PC-9 (cell line): ENCODE measurements at regions not wholly inside any gene's neighbourhood (a gene's known extent, or its start where the extent isn't known, plus 50 kb on each side); places are given as distances from the start of the nearest gene placed in this dataset.

Source experiments
- BruUV-seq: library from RNA; stranded (reverse); fragments of 400-500 nt; replicated peaks from 2 replicates; lab custom pipeline; 2021; lab: Mats Ljungman, UMichigan
- CTCF ChIA-PET: fragments of 300-600 bp; sonication (Branson Sonifier 250); formaldehyde crosslinking; loops from one replicate; lab custom pipeline; 2022; ENCODE audit warnings: antibody characterized with exemption; lab: Charles Lee
- POLR2A ChIA-PET: fragments of 300-600 bp; sonication (Branson Sonifier 250); formaldehyde crosslinking; loops from one replicate; lab custom pipeline; 2022; ENCODE audit warnings: antibody characterized with exemption; ENCODE audit not compliant: unreplicated experiment; lab: Charles Lee
- DNase-seq, 2 experiments: peaks; one replicate each; pipeline versions ENCODE4 v3.0.0 to v3.0.0-alpha.2; 2015 to 2022; ENCODE audit warnings: mixed read lengths in 1 of 2
- H2AFZ ChIP-seq: fragments of 200-600 bp; sonication (generic); 2 replicates; pipeline ENCODE4 v1.8.1; 2017; ENCODE audit warnings: antibody characterized with exemption
- H3F3A ChIP-seq: fragments of 200-600 bp; sonication (generic); 2 replicates; pipeline ENCODE4 v1.8.1; 2017; ENCODE audit warnings: antibody characterized with exemption, mild to moderate bottlenecking, low read depth; ENCODE audit not compliant: insufficient read depth
- H3K27ac ChIP-seq: fragments of 200-600 bp; sonication (generic); 2 replicates; pipeline ENCODE4 v1.6.1; 2016; ENCODE audit warnings: mixed run types
- H3K27me3 ChIP-seq: fragments of 200-600 bp; sonication (generic); 2 replicates; pipeline ENCODE4 v1.6.1; 2016; ENCODE audit warnings: low read depth, mixed run types; ENCODE audit not compliant: insufficient read depth
- H3K36me3 ChIP-seq: fragments of 200-600 bp; sonication (generic); 2 replicates; pipeline ENCODE4 v1.6.1; 2016; ENCODE audit warnings: low read depth, mixed run types
- H3K4me1 ChIP-seq: fragments of 200-600 bp; sonication (generic); replicated peaks from 2 replicates; pipeline ENCODE4 v1.6.1; 2016; ENCODE audit warnings: mixed run types; ENCODE audit not compliant: insufficient read depth
- H3K4me2 ChIP-seq: fragments of 200-600 bp; sonication (generic); 2 replicates; pipeline ENCODE4 v1.6.1; 2017; ENCODE audit warnings: mixed run types
- H3K4me3 ChIP-seq: fragments of 200-600 bp; sonication (generic); 2 replicates; pipeline ENCODE4 v1.6.1; 2016; ENCODE audit warnings: mixed run types
- H3K79me2 ChIP-seq: fragments of 200-600 bp; sonication (generic); 2 replicates; pipeline ENCODE4 v1.6.1; 2017; ENCODE audit warnings: low read depth, mixed run types
- H3K9me2 ChIP-seq: fragments of 200-600 bp; sonication (generic); 2 replicates; pipeline ENCODE4 v1.8.1; 2017; ENCODE audit warnings: mild to moderate bottlenecking; ENCODE audit not compliant: insufficient read depth
- H3K9me3 ChIP-seq: fragments of 200-600 bp; sonication (generic); 2 replicates; pipeline ENCODE4 v1.8.1; 2016; ENCODE audit warnings: low read depth; ENCODE audit not compliant: insufficient read depth
- H4K20me1 ChIP-seq: fragments of 200-600 bp; sonication (generic); 2 replicates; pipeline ENCODE4 v1.8.1; 2017; ENCODE audit not compliant: insufficient read depth
- EZH2 ChIP-seq: fragments of 200-600 bp; sonication (generic); IDR thresholded peaks from 2 replicates; pipeline ENCODE4 v1.8.0; 2017; ENCODE audit warnings: antibody characterized with exemption, low read depth
- intact Hi-C: fragments of 100-400 bp; cut with micrococcal nuclease; formaldehyde crosslinking; loops from one replicate; pipeline ENCODE4 v1.10.0; 2022; ENCODE audit not compliant: unreplicated experiment
- TF ChIP-seq, protein P1 (sequence below): fragments of 200-600 bp; sonication (generic); conservative IDR thresholded peaks from 2 replicates; pipeline ENCODE4 v1.6.1; 2017; ENCODE audit warnings: mixed run types, antibody characterized with exemption, mild to moderate bottlenecking, moderate library complexity

DNA sequence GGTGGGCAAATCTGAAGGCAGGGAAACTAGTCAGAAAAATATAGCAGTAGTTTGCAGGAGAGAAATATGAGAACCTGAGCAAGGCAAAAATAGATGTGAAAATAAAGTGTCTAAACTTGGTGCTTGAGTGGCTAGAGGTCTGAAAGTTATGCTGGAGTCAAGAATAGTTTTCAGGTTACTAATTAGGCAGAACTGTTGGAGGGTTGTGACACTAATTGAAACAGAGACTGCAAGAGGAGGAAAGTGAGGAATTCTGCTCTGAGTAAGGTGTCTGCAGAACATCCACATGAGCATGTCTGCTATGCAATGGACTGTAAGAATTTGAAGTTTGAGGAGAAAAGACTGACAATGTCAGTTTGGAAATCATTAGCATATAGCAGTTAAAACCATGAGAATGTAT lies 444.0 kb upstream of the LRRTM1 start:
- Histone ChIP-seq H3K27me3 (no peaks in the 10 kb centered on the region), H3K9me2 (no peaks in the 10 kb centered on the region), H3K79me2 (no peaks in the 10 kb centered on the region), H3K36me3 (no peaks in the 10 kb centered on the region), H4K20me1 (no peaks in the 10 kb centered on the region), H3K27ac (no peak overlapping the region), H3K4me3 (no peak overlapping the region), H3F3A (no peaks in the 10 kb centered on the region), H3K4me2 (no peak overlapping the region), H3K9me3 (no peaks in the 10 kb centered on the region), H2AFZ (no peak overlapping the region), H3K4me1 (no peaks in the 10 kb centered on the region)
- intact Hi-C loops, result no loop called here
- ChIA-PET CTCF (no interaction called here), POLR2A (no interaction called here)
- BruUV-seq, result no TSS peak
- DNase-seq, result no peak
- TF ChIP-seq, protein P1, sequence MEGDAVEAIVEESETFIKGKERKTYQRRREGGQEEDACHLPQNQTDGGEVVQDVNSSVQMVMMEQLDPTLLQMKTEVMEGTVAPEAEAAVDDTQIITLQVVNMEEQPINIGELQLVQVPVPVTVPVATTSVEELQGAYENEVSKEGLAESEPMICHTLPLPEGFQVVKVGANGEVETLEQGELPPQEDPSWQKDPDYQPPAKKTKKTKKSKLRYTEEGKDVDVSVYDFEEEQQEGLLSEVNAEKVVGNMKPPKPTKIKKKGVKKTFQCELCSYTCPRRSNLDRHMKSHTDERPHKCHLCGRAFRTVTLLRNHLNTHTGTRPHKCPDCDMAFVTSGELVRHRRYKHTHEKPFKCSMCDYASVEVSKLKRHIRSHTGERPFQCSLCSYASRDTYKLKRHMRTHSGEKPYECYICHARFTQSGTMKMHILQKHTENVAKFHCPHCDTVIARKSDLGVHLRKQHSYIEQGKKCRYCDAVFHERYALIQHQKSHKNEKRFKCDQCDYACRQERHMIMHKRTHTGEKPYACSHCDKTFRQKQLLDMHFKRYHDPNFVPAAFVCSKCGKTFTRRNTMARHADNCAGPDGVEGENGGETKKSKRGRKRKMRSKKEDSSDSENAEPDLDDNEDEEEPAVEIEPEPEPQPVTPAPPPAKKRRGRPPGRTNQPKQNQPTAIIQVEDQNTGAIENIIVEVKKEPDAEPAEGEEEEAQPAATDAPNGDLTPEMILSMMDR, result no peak
- TF ChIP-seq EZH2, result no peak

DNA sequence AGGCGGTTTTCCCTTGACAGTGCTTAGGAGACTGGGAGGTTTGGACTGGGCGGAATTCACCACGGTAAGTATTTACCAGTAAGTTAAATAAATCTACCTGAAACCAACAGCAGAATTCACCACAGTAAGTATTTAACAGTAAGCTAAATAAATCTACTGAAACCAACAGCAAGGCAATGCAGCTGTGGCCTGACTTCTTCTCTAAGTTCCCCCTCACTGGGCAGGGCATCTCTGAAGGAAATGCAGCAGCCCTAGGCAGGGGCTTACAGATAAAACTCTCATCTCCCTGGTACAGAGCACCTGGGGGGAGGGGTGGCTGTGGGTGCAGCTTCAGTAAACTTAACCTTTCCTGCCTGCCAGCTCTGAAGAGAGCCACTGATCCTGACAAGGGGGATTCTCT lies 432.5 kb upstream of the LRRTM1 start:
- no peaks in the 10 kb centered on the region for H4K20me1 ChIP-seq
- H3K9me3 ChIP-seq, result no peaks in the 10 kb centered on the region
- no peaks in the 10 kb centered on the region for H3K4me1 ChIP-seq
- no TSS peak for BruUV-seq
- ChIA-PET POLR2A (no interaction called here), CTCF (no interaction called here)
- DNase-seq, result no peak
- H3K27me3 ChIP-seq, result no peaks in the 10 kb centered on the region
- no peaks in the 10 kb centered on the region for H3K79me2 ChIP-seq
- H3K4me2 ChIP-seq, result no peak overlapping the region
- no peak overlapping the region for H2AFZ ChIP-seq
- H3K36me3 ChIP-seq, result no peaks in the 10 kb centered on the region
- no peaks in the 10 kb centered on the region for H3K9me2 ChIP-seq
- H3F3A ChIP-seq, result no peaks in the 10 kb centered on the region
- no peak overlapping the region for H3K4me3 ChIP-seq
- no peak overlapping the region for H3K27ac ChIP-seq
- no peak for TF ChIP-seq EZH2
- TF ChIP-seq, protein P1, result no peak
- intact Hi-C loops, result no loop called here

DNA sequence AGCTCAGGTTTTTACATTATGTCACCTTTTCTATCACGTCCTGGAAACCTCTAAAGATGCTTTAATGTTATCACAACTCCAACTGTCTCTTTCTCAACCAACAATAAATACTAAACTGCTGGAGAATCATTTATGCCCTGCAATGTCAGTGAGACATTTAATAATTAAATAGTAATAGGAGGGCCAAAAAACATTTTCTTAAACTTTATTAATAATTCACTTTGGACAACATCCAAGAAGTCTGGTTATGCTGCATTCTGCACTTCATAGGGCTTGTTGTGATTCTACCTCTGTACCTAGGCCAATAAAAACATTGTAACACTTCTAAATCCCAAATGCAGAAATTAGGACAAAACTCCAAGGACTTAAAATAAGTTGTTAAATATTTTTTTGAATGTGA lies 420.4 kb upstream of the LRRTM1 start:
- ChIA-PET CTCF (no interaction called here), POLR2A (no interaction called here)
- Histone ChIP-seq H3K9me2 (no peaks in the 10 kb centered on the region), H3K27ac (no peak overlapping the region), H3K27me3 (no peaks in the 10 kb centered on the region), H3K9me3 (no peaks in the 10 kb centered on the region), H3K4me1 (no peaks in the 10 kb centered on the region), H4K20me1 (no peaks in the 10 kb centered on the region), H3K79me2 (no peaks in the 10 kb centered on the region), H3K4me3 (no peak overlapping the region), H3K36me3 (no peaks in the 10 kb centered on the region), H3F3A (no peaks in the 10 kb centered on the region), H3K4me2 (no peak overlapping the region), H2AFZ (no peak overlapping the region)
- TF ChIP-seq, protein P1, result no peak
- TF ChIP-seq EZH2, result no peak
- BruUV-seq, result no TSS peak
- intact Hi-C loops, result no loop called here
- no peak for DNase-seq
